Astrocyte (in vitro differentiated cells and primary cell): ENCODE measurements at regions not wholly inside any gene's neighbourhood (a gene's known extent, or its start where the extent isn't known, plus 50 kb on each side); places are given as distances from the start of the nearest gene placed in this dataset.

Experiments used
- DNase-seq: peaks from one replicate; pipeline ENCODE4 v3.0.0-alpha.2; 2010; ENCODE audit warnings: low read depth
- FAIRE-seq: peaks from 2 replicates; lab custom pipeline; 2011; peaks lifted over from hg19 to GRCh38; lab: Jason Lieb, UNC
- H2AFZ ChIP-seq: 2 replicates; pipeline ENCODE4 v1.6.0; 2012; ENCODE audit warnings: low read depth, low read length, inconsistent platforms
- H3K27ac ChIP-seq: 2 replicates; pipeline ENCODE4 v1.5.1; 2011; ENCODE audit warnings: low read depth, low read length, inconsistent platforms
- H3K27me3 ChIP-seq: 2 replicates; pipeline ENCODE4 v1.6.0; 2011; ENCODE audit warnings: low read length, inconsistent platforms; ENCODE audit not compliant: insufficient read depth
- H3K36me3 ChIP-seq: 2 replicates; pipeline ENCODE4 v1.5.1; 2011; ENCODE audit warnings: low read length, inconsistent platforms; ENCODE audit not compliant: insufficient read depth
- H3K4me1 ChIP-seq: 2 replicates; pipeline ENCODE4 v1.5.1; 2011; ENCODE audit warnings: low read length, inconsistent platforms; ENCODE audit not compliant: insufficient read depth
- H3K4me2 ChIP-seq: 2 replicates; pipeline ENCODE4 v1.6.0; 2012; ENCODE audit warnings: low read length, inconsistent platforms
- H3K4me3 ChIP-seq: 2 replicates; pipeline ENCODE4 v1.5.1; 2011; ENCODE audit warnings: low read depth, mild to moderate bottlenecking, low read length, inconsistent platforms; ENCODE audit not compliant: insufficient read depth
- H3K79me2 ChIP-seq: 2 replicates; pipeline ENCODE4 v1.6.0; 2012; ENCODE audit warnings: mild to moderate bottlenecking, low read length, inconsistent platforms; ENCODE audit not compliant: insufficient read depth
- H3K9ac ChIP-seq: 2 replicates; pipeline ENCODE4 v1.6.0; 2012; ENCODE audit warnings: mild to moderate bottlenecking, low read length, inconsistent platforms
- H3K9me3 ChIP-seq: 2 replicates; pipeline ENCODE4 v1.5.1; 2012; ENCODE audit warnings: low read depth, mild to moderate bottlenecking, low read length, inconsistent platforms; ENCODE audit not compliant: insufficient read depth
- H4K20me1 ChIP-seq: 2 replicates; pipeline ENCODE4 v1.6.0; 2012; ENCODE audit warnings: low read length, inconsistent platforms; ENCODE audit not compliant: insufficient read depth
- H3K27ac Mint-ChIP-seq: one replicate; pipeline ENCODE4 v1.8.0; 2021; ENCODE audit warnings: mild to moderate bottlenecking, mixed read lengths; ENCODE audit not compliant: unreplicated experiment
- H3K27me3 Mint-ChIP-seq: one replicate; pipeline ENCODE4 v1.8.0; 2021; ENCODE audit warnings: low read depth, mixed read lengths; ENCODE audit not compliant: unreplicated experiment
- H3K36me3 Mint-ChIP-seq: one replicate; pipeline ENCODE4 v1.8.0; 2021; ENCODE audit warnings: low read depth, mixed read lengths; ENCODE audit not compliant: unreplicated experiment
- H3K4me1 Mint-ChIP-seq: one replicate; pipeline ENCODE4 v1.8.0; 2021; ENCODE audit warnings: low read depth, mixed read lengths; ENCODE audit not compliant: unreplicated experiment
- H3K4me3 Mint-ChIP-seq: one replicate; pipeline ENCODE4 v1.8.0; 2021; ENCODE audit warnings: mild to moderate bottlenecking, moderate library complexity, mixed read lengths; ENCODE audit not compliant: unreplicated experiment
- H3K9me3 Mint-ChIP-seq: one replicate; pipeline ENCODE4 v1.8.0; 2021; ENCODE audit warnings: mild to moderate bottlenecking, mixed read lengths; ENCODE audit not compliant: unreplicated experiment
- CTCF ChIP-seq: IDR thresholded peaks from 2 replicates; pipeline ENCODE4 v1.5.1; 2011; ENCODE audit warnings: low read depth, mild to moderate bottlenecking, inconsistent platforms, low read length, moderate library complexity; ENCODE audit not compliant: insufficient read depth
- EZH2 ChIP-seq: IDR thresholded peaks from 2 replicates; pipeline ENCODE4 v1.6.1; 2012; ENCODE audit warnings: mild to moderate bottlenecking, low read length, inconsistent platforms; ENCODE audit not compliant: insufficient read depth

- TF ChIP-seq EZH2 (no peak), CTCF (no peak)
- Histone ChIP-seq H3K79me2 (no peaks in the 10 kb centered on the region), H2AFZ (no peak overlapping the region), H3K9ac (no peak overlapping the region), H3K9me3 (no peaks in the 10 kb centered on the region), H4K20me1 (no peaks in the 10 kb centered on the region), H3K4me1 (no peaks in the 10 kb centered on the region), H3K36me3 (no peaks in the 10 kb centered on the region), H3K27ac (no peak overlapping the region), H3K27me3 (no peaks in the 10 kb centered on the region), H3K4me3 (no peak overlapping the region), H3K4me2 (no peak overlapping the region)
- no peak for DNase-seq
- no peaks in the 10 kb centered on the region for H3K36me3 Mint-ChIP-seq
- no peak overlapping the region for H3K27ac Mint-ChIP-seq
- peaks cover 13% of the 10 kb centered on the region for H3K27me3 Mint-ChIP-seq
- no peak for FAIRE-seq
- H3K4me3 Mint-ChIP-seq: no peak overlapping the region
- H3K4me1 Mint-ChIP-seq: no peaks in the 10 kb centered on the region
- peaks cover 2% of the 10 kb centered on the region for H3K9me3 Mint-ChIP-seq
These were observed 69.0 kb upstream of the HPF1 start for GRCh38 chr4:169826634-169827187.

- Histone ChIP-seq H3K4me2 (no peak overlapping the region), H3K27me3 (no peaks in the 10 kb centered on the region), H2AFZ (no peak overlapping the region), H3K9me3 (no peaks in the 10 kb centered on the region), H3K4me1 (no peaks in the 10 kb centered on the region), H3K9ac (no peak overlapping the region), H3K4me3 (no peak overlapping the region), H3K36me3 (no peaks in the 10 kb centered on the region), H4K20me1 (no peaks in the 10 kb centered on the region), H3K27ac (no peak overlapping the region), H3K79me2 (no peaks in the 10 kb centered on the region)
- Mint-ChIP-seq H3K27ac (no peak overlapping the region), H3K36me3 (no peaks in the 10 kb centered on the region), H3K4me1 (peaks cover under 1% of the 10 kb centered on the region), H3K9me3 (peaks cover 4% of the 10 kb centered on the region), H3K4me3 (no peak overlapping the region), H3K27me3 (peaks cover 1% of the 10 kb centered on the region)
- TF ChIP-seq CTCF: no peak
- no peak for TF ChIP-seq EZH2
- DNase-seq (peak; percentile 58), FAIRE-seq (no peak)
These were observed 65.9 kb upstream of the HPF1 start for GRCh38 chr4:169823685-169824084.

- Histone ChIP-seq H2AFZ (no peak overlapping the region), H3K27ac (no peak overlapping the region), H4K20me1 (no peaks in the 10 kb centered on the region), H3K9me3 (no peaks in the 10 kb centered on the region), H3K79me2 (no peaks in the 10 kb centered on the region), H3K4me3 (no peak overlapping the region), H3K9ac (no peak overlapping the region), H3K27me3 (no peaks in the 10 kb centered on the region), H3K36me3 (no peaks in the 10 kb centered on the region), H3K4me2 (no peak overlapping the region), H3K4me1 (no peaks in the 10 kb centered on the region)
- DNase-seq: no peak
- Mint-ChIP-seq H3K4me1 (peaks cover 5% of the 10 kb centered on the region), H3K9me3 (peaks cover 4% of the 10 kb centered on the region), H3K36me3 (no peaks in the 10 kb centered on the region), H3K4me3 (no peak overlapping the region), H3K27me3 (peaks cover 3% of the 10 kb centered on the region), H3K27ac (no peak overlapping the region)
- no peak for TF ChIP-seq EZH2
- FAIRE-seq: no peak
These were observed 63.7 kb upstream of the HPF1 start for GRCh38 chr4:169821402-169821801.
